GM06990 (cell line): ENCODE measurements at regions not wholly inside any gene's neighbourhood (a gene's known extent, or its start where the extent isn't known, plus 50 kb on each side); places are given as distances from the start of the nearest gene placed in this dataset.

Experiments used
- DNase-seq: peaks from one replicate; pipeline ENCODE4 v3.0.0-alpha.2; 2011; ENCODE audit not compliant: insufficient read length; ENCODE audit errors: extremely low read depth
- H3K27me3 ChIP-seq: replicated peaks from 2 replicates; pipeline ENCODE4 v1.6.0; 2011; ENCODE audit warnings: low read length; ENCODE audit not compliant: control insufficient read depth, insufficient read depth
- H3K36me3 ChIP-seq: 2 replicates; pipeline ENCODE4 v1.5.1; 2011; ENCODE audit warnings: low read length; ENCODE audit not compliant: control insufficient read depth, insufficient read depth
- H3K4me3 ChIP-seq: replicated peaks from 2 replicates; pipeline ENCODE4 v1.5.1; 2011; ENCODE audit warnings: low read depth, mild to moderate bottlenecking, control low read depth, low read length
- CTCF ChIP-seq: IDR thresholded peaks from 2 replicates; pipeline ENCODE4 v1.5.1; 2011; ENCODE audit warnings: low read length, control low read depth, mild to moderate bottlenecking, inconsistent platforms; ENCODE audit not compliant: insufficient read depth, poor library complexity, severe bottlenecking

GRCh38 chr18:25661831-25662230, 309.9 kb upstream of the ZNF521 start:
- no peak for TF ChIP-seq CTCF
- no peak for DNase-seq
- Histone ChIP-seq H3K36me3 (no peaks in the 10 kb centered on the region), H3K27me3 (no peaks in the 10 kb centered on the region), H3K4me3 (no peak overlapping the region)

- TF ChIP-seq CTCF, result no peak
- no peaks in the 10 kb centered on the region for H3K36me3 ChIP-seq
- no peaks in the 10 kb centered on the region for H3K27me3 ChIP-seq
- no peak for DNase-seq
- H3K4me3 ChIP-seq, result no peak overlapping the region
Observed at GRCh38 chr18:25659541-25659940, 307.6 kb upstream of the ZNF521 start.

- Histone ChIP-seq H3K4me3 (no peak overlapping the region), H3K36me3 (no peaks in the 10 kb centered on the region), H3K27me3 (no peaks in the 10 kb centered on the region)
- TF ChIP-seq CTCF, result no peak
- DNase-seq, result no peak
Observed at GRCh38 chr18:25658476-25658875, 306.5 kb upstream of the ZNF521 start.

- no peak for DNase-seq
- H3K36me3 ChIP-seq, result no peaks in the 10 kb centered on the region
- H3K27me3 ChIP-seq, result no peaks in the 10 kb centered on the region
- no peak overlapping the region for H3K4me3 ChIP-seq
- TF ChIP-seq CTCF, result no peak
Observed at GRCh38 chr18:25651553-25651952, 299.6 kb upstream of the ZNF521 start.

GRCh38 chr18:25650201-25650941, 298.4 kb upstream of the ZNF521 start:
- Histone ChIP-seq H3K36me3 (no peaks in the 10 kb centered on the region), H3K27me3 (no peaks in the 10 kb centered on the region; the same call in 1 of the 2 replicates), H3K4me3 (no peak overlapping the region)
- no peak for TF ChIP-seq CTCF
- no peak for DNase-seq

GRCh38 chr18:25648716-25649260, 296.8 kb upstream of the ZNF521 start:
- H3K4me3 ChIP-seq, result no peak overlapping the region
- no peaks in the 10 kb centered on the region for H3K36me3 ChIP-seq
- no peaks in the 10 kb centered on the region; the same call in 1 of the 2 replicates for H3K27me3 ChIP-seq
- DNase-seq, result no peak
- no peak for TF ChIP-seq CTCF
